NB4 (cell line): ENCODE measurements at regions not wholly inside any gene's neighbourhood (a gene's known extent, or its start where the extent isn't known, plus 50 kb on each side); places are given as distances from the start of the nearest gene placed in this dataset.

Source experiments
- DNase-seq: peaks from one replicate; pipeline ENCODE4 v3.0.0; 2010; ENCODE audit warnings: low read depth
- H3K4me3 ChIP-seq: one replicate; pipeline ENCODE4 v1.5.1; 2011; ENCODE audit warnings: mild to moderate bottlenecking, low read depth, low read length, moderate library complexity
- CTCF ChIP-seq: IDR thresholded peaks from one replicate; pipeline ENCODE4 v1.5.1; 2012; ENCODE audit warnings: low read depth, low read length
- MAX ChIP-seq: IDR thresholded peaks from 2 replicates; pipeline ENCODE4 v1.6.1; 2011; ENCODE audit warnings: low read depth, low read length
- MYC ChIP-seq: IDR thresholded peaks from 2 replicates; pipeline ENCODE4 v1.6.1; 2011; ENCODE audit warnings: low read depth, low read length
- POLR2A ChIP-seq: IDR thresholded peaks from 2 replicates; pipeline ENCODE4 v1.6.1; 2011; ENCODE audit warnings: mild to moderate bottlenecking; ENCODE audit not compliant: insufficient read length; ENCODE audit errors: extremely low read depth

GRCh38 chr13:110054041-110054440, 252.9 kb downstream of the COL4A1 start:
- H3K4me3 ChIP-seq = no peak overlapping the region
- no peak for DNase-seq

GRCh38 chr13:110047496-110047895, 259.5 kb downstream of the COL4A1 start:
- H3K4me3 ChIP-seq = no peak overlapping the region
- TF ChIP-seq CTCF (no peak), POLR2A (no peak), MYC (no peak), MAX (no peak)
- DNase-seq = no peak

More at GRCh38 chr13:110054041-110054440, 252.9 kb downstream of the COL4A1 start:
- TF ChIP-seq CTCF = no peak

- DNase-seq = no peak
- TF ChIP-seq CTCF (no peak), MAX (no peak), POLR2A (no peak), MYC (no peak)
- no peak overlapping the region for H3K4me3 ChIP-seq
Measured at GRCh38 chr13:110046811-110047210, 260.1 kb downstream of the COL4A1 start.

GRCh38 chr13:110045919-110046318, 259.5 kb upstream of the IRS2 start:
- TF ChIP-seq MAX (no peak), POLR2A (no peak), MYC (no peak), CTCF (no peak)
- H3K4me3 ChIP-seq = no peak overlapping the region
- DNase-seq = no peak

- no peak for DNase-seq
- H3K4me3 ChIP-seq = no peak overlapping the region
Measured at GRCh38 chr13:110045202-110045601, 258.8 kb upstream of the IRS2 start.

More at GRCh38 chr13:110045202-110045601, 258.8 kb upstream of the IRS2 start:
- TF ChIP-seq CTCF = no peak
- no peak for TF ChIP-seq MYC
- no peak for TF ChIP-seq MAX
- TF ChIP-seq POLR2A = no peak
